ENCODE measurements at regions not wholly inside any gene's neighbourhood (a gene's known extent, or its start where the extent isn't known, plus 50 kb on each side); places are given as distances from the start of the nearest gene placed in this dataset.

GRCh38 chr12:90355711-90356355, 599.1 kb downstream of the CCER1 start:
- TF ChIP-seq, protein P1, sequence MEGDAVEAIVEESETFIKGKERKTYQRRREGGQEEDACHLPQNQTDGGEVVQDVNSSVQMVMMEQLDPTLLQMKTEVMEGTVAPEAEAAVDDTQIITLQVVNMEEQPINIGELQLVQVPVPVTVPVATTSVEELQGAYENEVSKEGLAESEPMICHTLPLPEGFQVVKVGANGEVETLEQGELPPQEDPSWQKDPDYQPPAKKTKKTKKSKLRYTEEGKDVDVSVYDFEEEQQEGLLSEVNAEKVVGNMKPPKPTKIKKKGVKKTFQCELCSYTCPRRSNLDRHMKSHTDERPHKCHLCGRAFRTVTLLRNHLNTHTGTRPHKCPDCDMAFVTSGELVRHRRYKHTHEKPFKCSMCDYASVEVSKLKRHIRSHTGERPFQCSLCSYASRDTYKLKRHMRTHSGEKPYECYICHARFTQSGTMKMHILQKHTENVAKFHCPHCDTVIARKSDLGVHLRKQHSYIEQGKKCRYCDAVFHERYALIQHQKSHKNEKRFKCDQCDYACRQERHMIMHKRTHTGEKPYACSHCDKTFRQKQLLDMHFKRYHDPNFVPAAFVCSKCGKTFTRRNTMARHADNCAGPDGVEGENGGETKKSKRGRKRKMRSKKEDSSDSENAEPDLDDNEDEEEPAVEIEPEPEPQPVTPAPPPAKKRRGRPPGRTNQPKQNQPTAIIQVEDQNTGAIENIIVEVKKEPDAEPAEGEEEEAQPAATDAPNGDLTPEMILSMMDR (IDR thresholded peaks at IDR 0.05; ENCODE audit: insufficient read depth, low read depth, low read length) = no peak
- TF ChIP-seq EZH2 (IDR thresholded peaks at IDR 0.05; ENCODE audit: insufficient read depth, low read length) = no peak
